ENCODE measurements at regions not wholly inside any gene's neighbourhood (a gene's known extent, or its start where the extent isn't known, plus 50 kb on each side); places are given as distances from the start of the nearest gene placed in this dataset.

GRCh38 chr20:58075586-58076345, 152.7 kb downstream of the ANKRD60 start:
- Histone ChIP-seq H3K9me3 (ENCODE audit: low read length) (no peaks in the 10 kb centered on the region), H3K36me3 (ENCODE audit: insufficient read depth, low read length) (no peaks in the 10 kb centered on the region), H3K4me1 (ENCODE audit: insufficient read depth, low read length, severe bottlenecking) (no peaks in the 10 kb centered on the region), H3K4me3 (ENCODE audit: low read depth, low read length, poor library complexity, severe bottlenecking) (no peak overlapping the region), H3K9me2 (ENCODE audit: low read depth, low read length) (no peaks in the 10 kb centered on the region), H3K27ac (ENCODE audit: low read depth, low read length, poor library complexity, severe bottlenecking) (no peak overlapping the region), H3F3A (ENCODE audit: insufficient read depth, low read length) (no peaks in the 10 kb centered on the region), H4K20me1 (ENCODE audit: insufficient read depth, low read length) (no peaks in the 10 kb centered on the region), H3K79me2 (ENCODE audit: insufficient read depth, low read length) (no peaks in the 10 kb centered on the region), H3K9ac (ENCODE audit: low read length) (no peak overlapping the region), H3K27me3 (ENCODE audit: insufficient read depth, low read length) (peaks cover 2% of the 10 kb centered on the region; the same call in 1 of the 2 replicates), H2AFZ (ENCODE audit: low read length) (no peak overlapping the region), H3K4me2 (ENCODE audit: low read length) (no peak overlapping the region)
- no peak for TF ChIP-seq EZH2 (IDR thresholded peaks at IDR 0.05; ENCODE audit: borderline replicate concordance, low read length)
- TF ChIP-seq, protein P1, sequence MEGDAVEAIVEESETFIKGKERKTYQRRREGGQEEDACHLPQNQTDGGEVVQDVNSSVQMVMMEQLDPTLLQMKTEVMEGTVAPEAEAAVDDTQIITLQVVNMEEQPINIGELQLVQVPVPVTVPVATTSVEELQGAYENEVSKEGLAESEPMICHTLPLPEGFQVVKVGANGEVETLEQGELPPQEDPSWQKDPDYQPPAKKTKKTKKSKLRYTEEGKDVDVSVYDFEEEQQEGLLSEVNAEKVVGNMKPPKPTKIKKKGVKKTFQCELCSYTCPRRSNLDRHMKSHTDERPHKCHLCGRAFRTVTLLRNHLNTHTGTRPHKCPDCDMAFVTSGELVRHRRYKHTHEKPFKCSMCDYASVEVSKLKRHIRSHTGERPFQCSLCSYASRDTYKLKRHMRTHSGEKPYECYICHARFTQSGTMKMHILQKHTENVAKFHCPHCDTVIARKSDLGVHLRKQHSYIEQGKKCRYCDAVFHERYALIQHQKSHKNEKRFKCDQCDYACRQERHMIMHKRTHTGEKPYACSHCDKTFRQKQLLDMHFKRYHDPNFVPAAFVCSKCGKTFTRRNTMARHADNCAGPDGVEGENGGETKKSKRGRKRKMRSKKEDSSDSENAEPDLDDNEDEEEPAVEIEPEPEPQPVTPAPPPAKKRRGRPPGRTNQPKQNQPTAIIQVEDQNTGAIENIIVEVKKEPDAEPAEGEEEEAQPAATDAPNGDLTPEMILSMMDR (IDR thresholded peaks at IDR 0.05; ENCODE audit: low read length), result no peak

DNA sequence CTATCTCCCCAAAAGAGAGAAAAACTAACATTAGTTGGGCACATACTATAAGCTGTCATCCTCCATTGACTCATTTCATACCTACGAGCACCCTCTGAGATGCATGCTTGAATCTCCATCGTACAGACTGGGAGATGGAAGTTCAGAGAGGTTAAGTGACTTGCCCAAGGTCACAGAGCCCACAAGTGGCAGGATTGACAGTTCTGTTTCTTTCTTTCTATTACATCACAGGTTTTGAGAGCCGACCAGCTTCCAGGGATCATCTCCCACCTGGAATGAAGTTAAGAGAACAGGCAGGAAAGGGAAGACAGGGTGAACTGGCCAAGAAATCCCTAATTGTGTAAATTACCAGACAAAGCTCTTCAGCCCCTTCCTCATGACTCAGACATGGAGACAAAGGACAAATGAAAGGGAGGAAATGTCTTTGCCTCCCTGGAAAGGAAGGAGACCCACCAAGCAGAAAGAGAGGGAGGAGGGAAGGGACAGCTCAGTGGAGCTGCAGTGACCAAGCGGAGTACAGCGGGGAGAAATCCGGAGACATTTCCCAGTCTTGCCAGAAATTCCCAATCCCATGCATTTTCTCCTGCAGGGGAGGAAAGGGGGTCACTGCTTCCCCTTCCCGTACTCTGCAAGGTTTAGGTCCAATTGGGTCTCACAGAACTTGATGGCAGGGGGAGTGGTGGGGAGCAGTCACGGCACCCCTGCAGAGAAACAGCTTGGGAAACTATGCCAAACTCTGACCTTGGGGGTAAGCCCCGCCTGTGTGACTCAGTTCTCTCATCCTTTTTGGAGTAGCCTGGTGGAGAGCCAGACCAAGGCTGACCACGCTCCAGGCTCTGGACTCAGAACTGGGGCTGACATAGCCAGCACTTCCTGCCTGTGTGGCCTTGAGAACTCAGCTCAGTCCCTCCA, 154.3 kb downstream of the ANKRD60 start:
- no peaks in the 10 kb centered on the region for H4K20me1 ChIP-seq (ENCODE audit: insufficient read depth, low read length)
- no peaks in the 10 kb centered on the region for H3K79me2 ChIP-seq (ENCODE audit: insufficient read depth, low read length)
- H3K4me2 ChIP-seq (ENCODE audit: low read length), result no peak overlapping the region
- H2AFZ ChIP-seq (ENCODE audit: low read length), result no peak overlapping the region
- TF ChIP-seq EZH2 (IDR thresholded peaks at IDR 0.05; ENCODE audit: borderline replicate concordance, low read length), result no peak
- TF ChIP-seq, protein P1 (IDR thresholded peaks at IDR 0.05; ENCODE audit: low read length), result no peak
- peaks cover 2% of the 10 kb centered on the region; the same call in 1 of the 2 replicates for H3K27me3 ChIP-seq (ENCODE audit: insufficient read depth, low read length)
- H3K27ac ChIP-seq (ENCODE audit: low read depth, low read length, poor library complexity, severe bottlenecking), result no peak overlapping the region
- no peaks in the 10 kb centered on the region for H3K9me2 ChIP-seq (ENCODE audit: low read depth, low read length)
- no peaks in the 10 kb centered on the region for H3K4me1 ChIP-seq (ENCODE audit: insufficient read depth, low read length, severe bottlenecking)
- no peak overlapping the region for H3K9ac ChIP-seq (ENCODE audit: low read length)
- no peaks in the 10 kb centered on the region for H3K9me3 ChIP-seq (ENCODE audit: low read length)
- no peaks in the 10 kb centered on the region for H3F3A ChIP-seq (ENCODE audit: insufficient read depth, low read length)
- H3K4me3 ChIP-seq (ENCODE audit: low read depth, low read length, poor library complexity, severe bottlenecking), result no peak overlapping the region
- H3K36me3 ChIP-seq (ENCODE audit: insufficient read depth, low read length), result no peaks in the 10 kb centered on the region

- no peak for TF ChIP-seq EZH2 (IDR thresholded peaks at IDR 0.05; ENCODE audit: borderline replicate concordance, low read length)
- TF ChIP-seq, protein P1 (IDR thresholded peaks at IDR 0.05; ENCODE audit: low read length), result no peak
- no peak overlapping the region for H2AFZ ChIP-seq (ENCODE audit: low read length)
- H3K27me3 ChIP-seq (ENCODE audit: insufficient read depth, low read length), result peaks cover 2% of the 10 kb centered on the region; the same call in 1 of the 2 replicates
- H4K20me1 ChIP-seq (ENCODE audit: insufficient read depth, low read length), result no peaks in the 10 kb centered on the region
- no peaks in the 10 kb centered on the region for H3K36me3 ChIP-seq (ENCODE audit: insufficient read depth, low read length)
- no peak overlapping the region for H3K4me3 ChIP-seq (ENCODE audit: low read depth, low read length, poor library complexity, severe bottlenecking)
- no peaks in the 10 kb centered on the region for H3K9me2 ChIP-seq (ENCODE audit: low read depth, low read length)
- no peaks in the 10 kb centered on the region for H3K79me2 ChIP-seq (ENCODE audit: insufficient read depth, low read length)
- H3K4me1 ChIP-seq (ENCODE audit: insufficient read depth, low read length, severe bottlenecking), result no peaks in the 10 kb centered on the region
- no peak overlapping the region for H3K27ac ChIP-seq (ENCODE audit: low read depth, low read length, poor library complexity, severe bottlenecking)
- no peak overlapping the region for H3K9ac ChIP-seq (ENCODE audit: low read length)
- H3K4me2 ChIP-seq (ENCODE audit: low read length), result no peak overlapping the region
- H3F3A ChIP-seq (ENCODE audit: insufficient read depth, low read length), result no peaks in the 10 kb centered on the region
- no peaks in the 10 kb centered on the region for H3K9me3 ChIP-seq (ENCODE audit: low read length)
Observed at GRCh38 chr20:58072695-58073671, 155.5 kb downstream of the ANKRD60 start.

Data from OCI-LY1 (cell line).